Amniotic epithelial cell (primary cell): ENCODE measurements at regions not wholly inside any gene's neighbourhood (a gene's known extent, or its start where the extent isn't known, plus 50 kb on each side); places are given as distances from the start of the nearest gene placed in this dataset.
A peak's percentile ranks its signal among the peaks of the same experiment; 100 is the strongest.

Source experiments
- DNase-seq: peaks from one replicate; pipeline ENCODE4 v3.0.0-alpha.2; 2010; ENCODE audit warnings: low read depth

DNA sequence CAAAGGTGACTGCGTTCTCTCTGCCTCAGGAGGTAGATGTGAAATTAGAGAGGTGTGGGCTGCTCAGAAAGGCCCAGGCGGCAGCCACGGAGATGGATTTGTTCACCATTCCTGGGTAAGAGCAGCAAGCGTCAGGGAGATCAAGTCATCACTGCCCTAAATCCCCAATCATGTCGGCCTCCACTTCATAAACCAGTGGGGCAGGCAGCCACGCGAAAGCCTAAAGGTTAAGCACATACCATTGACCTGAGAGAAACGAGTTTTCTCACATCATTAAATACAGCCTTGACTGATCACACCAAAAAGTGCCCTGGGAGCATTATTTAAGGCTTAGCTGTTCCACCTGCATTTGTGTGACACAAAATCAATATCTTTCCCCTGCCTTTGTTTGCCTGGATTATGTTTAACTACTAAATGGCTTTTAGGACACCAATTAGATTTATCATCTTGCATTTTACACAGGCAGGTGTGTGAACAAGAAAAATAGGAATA, 50.7 kb upstream of the FOXB1 start:
- DNase-seq: no peak

DNA sequence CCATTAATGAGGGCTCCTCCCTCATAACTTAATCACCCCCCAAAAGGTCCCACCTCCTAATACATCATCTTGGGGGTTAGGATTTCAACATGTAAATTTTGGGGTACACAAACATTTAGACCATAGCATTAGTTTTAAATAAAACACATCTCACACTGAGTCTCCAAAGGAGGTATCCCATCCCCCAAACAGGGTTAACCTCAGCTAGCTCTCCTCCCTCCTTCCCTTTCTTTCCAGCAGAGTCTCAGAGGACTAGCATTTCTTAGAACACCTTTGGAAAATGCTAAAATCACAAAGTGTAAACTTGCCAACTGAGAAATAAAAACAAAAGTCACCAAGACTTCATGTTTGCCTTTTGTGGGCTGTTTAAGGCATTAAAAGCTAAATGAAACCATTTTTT, 51.2 kb upstream of the FOXB1 start:
- DNase-seq: no peak

DNA sequence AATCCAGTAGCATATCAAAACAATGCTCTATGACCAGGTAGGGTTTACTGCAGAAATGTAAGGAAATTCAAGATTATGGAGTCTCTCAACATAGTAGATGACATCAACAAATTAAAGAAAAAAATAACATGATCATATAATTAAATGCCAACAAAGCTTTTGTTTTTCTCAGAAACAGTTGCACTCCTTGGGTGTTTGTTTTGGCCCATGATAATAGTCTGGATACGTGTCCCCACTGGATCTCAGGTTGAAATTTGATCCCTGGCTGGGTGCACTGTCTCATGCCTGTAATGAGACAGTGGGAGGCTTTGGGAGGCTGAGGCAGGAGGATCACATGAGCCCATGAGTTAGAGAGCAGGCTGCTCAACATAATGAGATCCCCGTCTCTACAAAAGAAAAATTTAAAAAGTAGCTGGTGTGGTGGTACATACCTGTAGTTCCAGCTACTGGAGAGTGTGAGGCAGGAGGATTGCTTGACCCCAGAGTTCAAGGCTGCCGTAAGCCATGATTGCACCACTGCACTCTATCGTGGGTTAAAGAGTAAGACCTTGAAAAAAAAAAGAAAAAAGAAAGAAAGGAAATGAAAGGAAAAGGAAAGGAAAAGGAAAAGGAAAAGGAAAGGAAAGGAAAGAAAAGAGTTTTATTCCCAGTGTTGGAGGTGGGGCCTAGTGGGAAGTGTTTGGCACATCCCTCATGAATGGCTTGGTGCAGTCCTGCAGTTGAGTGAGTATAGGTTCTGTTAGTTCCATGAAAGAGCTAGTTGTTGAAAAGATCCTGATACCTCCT, 53.3 kb upstream of the FOXB1 start:
- no peak for DNase-seq

DNA sequence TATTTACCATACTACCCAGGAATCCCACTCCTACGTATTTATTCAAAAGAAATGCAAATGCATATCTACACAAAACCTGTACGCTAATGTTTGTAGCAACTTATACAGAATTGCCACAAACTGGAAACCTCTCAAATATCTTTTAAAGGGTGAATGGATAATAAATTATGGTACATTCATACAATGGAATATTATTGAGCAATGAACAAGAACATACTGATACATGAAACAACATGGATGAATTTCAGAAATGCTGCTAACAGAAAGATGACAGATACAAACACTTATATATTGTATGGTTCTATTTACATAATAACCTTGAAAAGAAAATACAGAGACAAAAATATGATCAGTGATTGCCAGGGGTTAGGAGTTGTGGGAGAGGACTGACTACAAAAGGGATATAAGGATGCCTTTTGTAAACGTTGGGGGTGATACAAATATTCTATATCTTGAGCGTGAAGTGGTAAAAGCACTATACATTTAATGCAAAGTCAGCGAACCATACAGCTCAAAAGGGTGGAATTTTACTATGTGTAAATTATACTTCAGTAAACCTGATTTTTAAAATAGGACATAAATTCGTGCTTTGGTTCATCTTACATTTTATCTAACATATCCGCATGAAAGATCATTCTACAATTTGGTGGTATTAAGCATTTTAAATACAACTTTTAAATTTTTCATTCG, 55.0 kb upstream of the FOXB1 start:
- no peak for DNase-seq

DNA sequence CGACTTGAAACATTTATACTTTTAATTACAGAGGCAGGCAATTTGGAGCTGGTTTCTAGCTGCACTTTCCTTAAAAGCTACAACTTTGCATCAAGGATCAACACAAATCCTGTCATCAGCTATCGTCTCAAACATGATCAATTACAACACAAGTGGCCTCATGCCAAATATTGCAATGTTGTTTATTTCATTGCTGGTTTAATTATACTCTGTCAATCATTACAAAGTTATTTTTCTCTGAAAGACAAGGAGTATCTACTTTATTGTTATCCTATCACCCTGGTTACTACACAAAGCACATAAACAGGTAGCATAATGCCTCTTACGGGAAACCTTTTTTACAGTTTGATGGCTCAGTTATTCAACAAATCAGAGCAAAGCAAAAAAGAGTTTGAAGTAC, 58.0 kb upstream of the FOXB1 start:
- no peak for DNase-seq

DNA sequence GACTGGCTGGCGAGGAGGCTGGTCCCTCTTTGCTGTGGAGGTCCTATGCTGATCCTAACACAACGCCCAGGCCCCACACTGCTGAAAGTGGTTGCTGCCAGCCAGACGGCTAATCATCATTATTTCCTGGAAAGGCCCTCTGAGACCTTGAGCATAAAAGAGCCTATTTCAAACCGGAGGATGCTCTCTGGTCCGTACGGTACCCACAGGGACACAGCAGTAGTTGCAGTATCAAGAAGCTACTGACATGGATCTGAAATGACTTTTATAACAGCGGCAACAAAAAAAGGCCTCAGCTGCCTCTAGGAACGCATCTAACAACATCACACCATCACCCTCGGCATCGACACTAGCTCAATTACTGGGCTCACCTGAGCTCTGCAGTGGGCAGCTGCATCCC, 59.1 kb upstream of the FOXB1 start:
- no peak for DNase-seq

DNA sequence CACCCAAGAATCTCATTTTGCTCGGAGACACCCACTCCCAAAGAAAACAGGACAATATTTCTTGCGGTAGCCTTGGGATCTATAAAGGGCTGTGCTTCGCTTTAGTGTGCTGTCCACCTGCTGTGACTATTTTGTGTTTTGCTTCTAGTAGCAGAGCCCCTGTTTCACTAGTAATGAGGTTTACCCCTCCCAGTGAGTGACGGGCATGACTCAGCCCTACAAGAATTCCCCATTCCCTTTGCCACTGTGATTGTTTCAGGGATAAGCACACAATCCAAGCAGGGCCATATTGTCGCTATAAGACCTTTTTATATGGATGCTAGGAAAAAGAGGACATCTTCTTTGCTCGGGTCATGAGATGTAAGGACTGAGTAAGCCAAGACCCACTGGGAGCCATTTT, 62.5 kb upstream of the FOXB1 start:
- DNase-seq: no peak

DNA sequence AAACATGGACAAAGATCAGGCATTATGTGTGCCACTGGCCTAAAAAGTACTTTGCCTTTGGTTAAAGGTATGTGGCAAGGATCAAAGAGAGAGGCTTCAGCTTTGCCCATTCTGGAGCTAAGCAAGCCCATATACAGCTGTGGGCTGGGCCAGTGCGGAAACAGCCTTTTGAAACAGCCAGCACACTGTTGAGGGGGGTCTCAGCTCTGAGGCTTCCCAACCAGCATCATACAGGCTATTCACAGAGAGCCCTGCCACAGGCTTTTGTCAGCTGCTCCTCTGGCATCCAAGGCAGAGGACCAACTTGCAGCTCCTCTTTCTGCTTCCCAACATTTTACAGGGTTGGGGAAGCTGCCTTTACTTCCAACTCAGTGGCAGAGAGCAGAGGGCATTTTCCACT, 63.2 kb upstream of the FOXB1 start:
- DNase-seq: no peak

DNA sequence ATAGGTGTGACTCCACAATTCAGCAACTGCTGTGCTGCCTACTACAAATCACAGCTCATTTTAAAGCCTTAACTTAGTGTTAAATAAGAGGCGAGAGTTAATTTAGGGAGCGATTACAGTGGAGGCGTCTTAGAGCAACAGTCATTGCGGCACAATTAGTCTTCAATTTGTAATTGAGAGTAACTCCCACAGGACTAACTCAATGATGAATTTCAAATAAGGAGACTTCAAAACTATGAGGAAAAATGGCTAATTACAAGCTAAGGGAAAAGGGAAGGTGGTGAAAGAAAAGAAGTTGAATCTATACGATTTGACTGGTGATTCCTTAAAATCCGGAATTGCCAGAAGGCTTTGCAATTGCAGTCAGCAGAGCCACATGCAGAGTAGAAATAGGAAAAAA, 63.7 kb upstream of the FOXB1 start:
- no peak for DNase-seq

DNA sequence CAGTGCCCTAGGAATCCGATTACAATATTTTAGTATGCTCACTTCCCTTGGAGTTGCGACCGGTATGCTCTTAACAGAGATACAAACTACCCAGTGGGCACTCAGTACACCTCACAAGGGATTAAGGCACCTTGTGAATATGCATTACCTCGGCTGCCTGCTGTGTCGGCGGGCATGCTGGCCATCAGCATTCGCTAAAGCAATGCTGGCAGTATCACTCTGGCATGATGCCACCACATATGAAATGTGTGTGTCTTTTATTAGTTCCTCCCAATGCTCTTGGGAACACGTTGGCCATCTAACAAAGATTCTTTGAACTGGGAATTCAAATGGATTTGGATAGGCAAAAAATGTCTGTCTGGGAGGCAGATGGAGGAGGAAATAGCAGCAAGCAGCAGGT, 67.4 kb upstream of the FOXB1 start:
- DNase-seq: no peak

DNA sequence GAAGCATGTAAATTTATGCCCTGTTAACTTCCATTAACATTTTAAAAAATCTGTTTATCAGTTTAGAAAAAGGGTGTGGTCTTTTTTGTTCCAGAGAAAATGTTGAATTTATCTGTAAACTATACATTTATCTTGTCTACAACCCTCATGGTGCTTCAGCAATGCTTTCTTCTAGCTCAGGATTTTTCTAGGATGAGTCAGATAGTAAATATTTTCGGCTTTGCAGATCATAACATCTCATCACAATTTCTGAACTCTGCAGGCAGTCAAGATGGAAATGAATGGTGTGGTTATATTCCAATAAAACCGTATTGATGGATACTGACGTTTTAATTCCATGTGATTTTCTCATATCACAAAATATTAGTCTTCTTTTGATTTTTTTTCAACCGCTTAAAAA, 70.5 kb upstream of the FOXB1 start:
- DNase-seq: peak; percentile 23

DNA sequence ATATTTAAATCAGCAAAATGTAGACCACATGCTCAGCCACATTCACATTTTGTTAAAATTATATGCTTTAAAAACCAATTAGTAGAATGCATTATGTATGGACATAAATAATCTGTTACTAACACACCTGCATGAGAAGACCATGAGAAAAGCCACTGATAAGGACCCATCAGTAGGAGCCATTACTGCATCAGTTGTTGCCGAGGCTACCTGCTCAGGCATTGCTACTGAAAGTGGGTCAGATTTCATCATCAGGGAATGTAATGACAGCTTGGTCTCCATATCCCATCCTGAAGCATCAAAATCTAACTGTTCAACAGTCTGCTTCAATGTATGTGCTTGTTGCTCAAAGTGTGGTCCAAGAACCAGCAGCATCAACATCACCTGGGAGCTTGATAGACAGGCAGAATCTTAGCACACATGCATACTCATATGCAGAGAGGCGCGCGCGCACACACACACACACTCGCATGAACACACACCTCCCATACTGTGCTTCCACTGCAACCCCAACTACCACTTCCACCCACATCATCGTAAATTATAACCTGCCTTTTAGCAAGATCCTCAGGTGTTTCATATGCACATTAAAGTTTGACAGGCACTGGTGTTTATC, 72.4 kb upstream of the FOXB1 start:
- no peak for DNase-seq

DNA sequence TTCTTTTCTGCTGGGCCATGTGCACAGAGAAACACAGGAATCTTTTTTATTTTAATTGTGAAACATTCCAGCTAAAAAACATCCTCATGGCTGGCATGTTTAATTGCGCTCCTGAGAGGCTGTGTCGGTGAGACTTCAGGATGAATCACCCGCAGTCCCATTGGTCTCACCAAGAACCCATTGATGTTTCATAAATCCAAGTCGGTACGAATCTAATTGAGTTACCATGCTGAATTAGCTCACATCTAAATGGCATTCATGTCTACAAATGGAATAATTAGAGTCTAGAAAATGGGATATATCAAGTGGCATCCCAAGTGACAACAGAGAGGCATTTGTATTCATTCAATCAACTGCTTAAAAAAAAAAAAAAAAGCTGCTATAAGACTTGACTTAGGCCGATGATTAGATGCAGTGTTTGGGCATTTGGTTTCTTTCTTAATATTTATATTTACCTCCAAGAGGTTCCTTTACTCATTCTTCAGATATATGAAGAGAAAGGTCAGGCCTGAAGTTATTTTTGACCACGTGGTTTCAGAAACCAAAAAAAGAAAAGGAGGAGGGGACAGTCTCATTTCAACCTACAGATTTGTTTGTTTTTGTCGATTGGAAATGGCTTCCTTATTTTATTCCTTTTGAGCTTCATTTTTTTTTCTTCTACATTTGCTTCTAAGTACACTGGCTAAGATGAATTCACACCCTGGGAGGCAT, 79.1 kb upstream of the FOXB1 start:
- no peak for DNase-seq

DNA sequence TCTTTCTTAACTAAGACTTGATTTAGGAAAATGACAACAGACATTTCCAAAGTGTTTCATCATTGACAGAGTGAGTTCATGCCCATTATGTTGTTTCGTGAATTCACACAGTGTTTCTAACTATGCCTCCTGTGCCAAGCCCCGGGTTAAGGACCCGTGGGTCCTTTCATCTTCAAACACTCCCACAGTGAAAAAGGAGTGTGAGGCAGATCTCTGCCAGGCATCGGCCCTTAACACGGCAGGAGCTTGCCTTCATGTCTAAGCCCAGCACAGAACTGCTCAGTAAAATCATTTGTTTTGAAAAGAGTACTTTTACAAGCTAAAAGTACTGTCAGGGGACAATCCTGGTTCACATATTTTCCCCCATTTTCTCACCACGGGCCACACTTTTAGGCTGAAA, 80.0 kb upstream of the FOXB1 start:
- no peak for DNase-seq

DNA sequence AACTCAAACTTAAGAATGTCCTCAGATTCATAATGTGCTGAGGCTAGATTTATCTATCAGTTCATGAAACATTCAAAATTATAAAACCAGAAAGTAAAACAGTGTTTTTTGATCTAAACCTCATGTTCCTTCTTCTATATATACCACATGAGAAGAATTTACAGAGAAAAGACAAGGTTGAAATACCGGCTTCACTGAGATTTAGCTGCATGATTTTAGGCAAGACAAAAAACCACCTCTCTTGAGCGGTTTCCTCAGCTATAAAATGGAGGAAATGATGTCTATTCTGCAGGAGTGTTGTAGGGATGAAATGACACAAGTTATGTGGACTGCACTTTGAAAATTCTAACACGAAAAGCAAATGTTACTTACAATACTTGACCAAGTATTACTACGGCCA, 80.6 kb upstream of the FOXB1 start:
- no peak for DNase-seq

DNA sequence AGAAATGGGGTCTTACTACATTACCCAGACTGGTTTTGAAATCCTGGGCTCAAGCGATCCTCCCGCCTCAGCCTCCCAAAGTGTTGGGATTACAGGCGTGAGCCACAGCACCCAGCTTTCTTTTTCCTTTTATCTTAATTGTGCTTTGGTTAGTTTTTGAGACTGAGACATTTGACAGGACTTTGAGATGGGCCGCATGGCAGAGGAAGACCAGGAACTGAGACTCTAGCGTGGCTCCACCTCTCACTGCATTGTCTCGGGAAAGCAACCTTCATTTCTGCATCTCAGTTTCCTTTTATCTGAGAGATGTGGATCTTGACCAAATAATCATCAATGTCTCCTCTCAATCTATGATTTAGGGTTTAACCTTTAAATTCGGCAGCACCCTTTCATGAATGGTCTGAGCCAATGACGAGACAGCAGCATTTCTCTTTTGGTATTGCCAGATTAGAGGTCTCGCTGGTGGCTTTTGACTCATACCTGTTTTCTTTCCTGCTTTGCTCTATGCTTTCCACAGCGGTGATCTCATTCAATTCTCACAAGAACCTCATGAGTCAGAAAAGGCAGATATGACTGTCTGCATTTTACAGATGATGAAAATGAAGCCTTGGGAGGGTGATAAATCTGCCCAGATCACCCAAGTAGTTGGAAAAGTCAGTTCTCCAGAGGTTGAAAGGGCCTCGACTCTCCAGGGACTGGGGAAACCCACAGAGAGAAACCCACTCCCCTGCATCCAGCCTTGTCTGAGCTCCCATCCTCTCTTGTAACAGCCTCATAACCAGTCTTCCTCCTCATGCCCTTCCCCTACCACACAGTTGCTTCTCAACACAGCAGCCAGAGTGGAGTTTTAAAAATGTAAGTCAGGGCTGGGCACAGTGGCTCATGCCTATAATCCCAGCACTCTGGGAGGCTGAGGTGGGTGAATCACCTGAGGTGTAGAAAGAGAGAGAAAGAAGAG, 84.8 kb upstream of the FOXB1 start:
- DNase-seq: peak; percentile 89

DNA sequence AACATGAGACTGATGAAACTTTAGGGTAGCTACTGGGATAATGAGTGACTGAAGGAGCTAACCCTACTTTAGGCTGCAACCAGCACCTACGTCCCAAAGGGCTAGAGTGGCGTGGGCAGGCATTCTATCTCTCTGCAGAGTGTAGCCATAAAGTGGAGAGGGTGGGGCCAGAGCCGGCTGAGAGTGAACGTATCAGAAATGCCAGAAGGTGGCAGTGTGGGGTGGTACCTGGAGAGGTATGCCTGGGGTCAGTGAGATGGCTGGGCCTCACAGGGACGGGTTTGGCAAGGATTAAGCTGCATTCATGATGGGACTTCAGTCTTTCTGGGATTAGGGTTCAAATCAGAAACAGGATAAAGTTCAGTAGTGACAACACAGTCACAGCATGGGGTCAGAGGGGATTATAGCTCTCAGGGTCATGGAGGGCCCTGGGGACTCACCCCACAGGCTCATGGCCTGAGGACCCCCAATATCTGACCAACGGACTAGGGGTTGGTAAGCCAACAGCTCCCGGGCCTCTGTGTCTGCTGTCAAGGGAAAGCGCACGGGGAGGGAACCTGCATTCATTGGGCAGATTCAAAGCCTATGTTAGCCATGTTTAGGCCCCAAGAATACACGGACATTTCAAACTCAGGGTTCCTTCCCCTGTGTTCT, 86.5 kb upstream of the FOXB1 start:
- peak; percentile 35 for DNase-seq

DNA sequence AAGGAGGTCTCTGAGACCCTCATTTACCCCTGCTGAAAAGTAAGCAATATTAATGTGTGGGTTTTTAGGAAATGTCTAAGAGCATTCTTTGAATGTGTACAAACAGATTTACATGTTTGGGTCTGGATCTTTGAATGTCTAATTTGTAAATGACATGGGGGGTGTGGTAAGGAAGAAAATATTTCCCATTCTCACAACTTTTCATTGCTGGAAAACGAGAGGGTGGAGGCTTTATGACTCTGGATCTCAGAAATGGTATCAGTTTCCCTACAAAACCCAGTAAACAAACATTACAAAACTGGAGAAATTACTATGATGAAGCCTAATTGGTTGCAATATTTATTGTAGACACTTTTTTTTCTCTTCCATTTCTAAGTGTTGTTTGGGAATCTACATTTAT, 98.1 kb upstream of the FOXB1 start:
- no peak for DNase-seq

DNA sequence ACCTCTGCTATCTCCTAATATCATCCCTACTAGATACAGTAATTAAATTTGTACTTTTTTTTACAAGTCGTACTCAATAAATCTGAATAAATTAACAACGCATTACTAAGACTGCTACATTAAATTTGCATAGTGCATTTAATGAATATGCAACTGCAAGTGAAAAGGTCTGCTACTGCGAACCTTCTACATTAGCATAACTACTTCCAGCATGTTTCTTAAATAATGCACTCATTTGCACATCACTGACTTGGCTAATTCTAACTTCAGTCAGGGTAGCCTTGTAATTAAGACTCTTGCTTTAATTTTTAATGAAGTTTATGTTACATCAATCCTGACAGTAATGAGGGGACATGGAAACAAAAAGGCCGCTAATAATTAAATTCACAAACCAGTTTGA, 98.9 kb upstream of the FOXB1 start:
- no peak for DNase-seq

DNA sequence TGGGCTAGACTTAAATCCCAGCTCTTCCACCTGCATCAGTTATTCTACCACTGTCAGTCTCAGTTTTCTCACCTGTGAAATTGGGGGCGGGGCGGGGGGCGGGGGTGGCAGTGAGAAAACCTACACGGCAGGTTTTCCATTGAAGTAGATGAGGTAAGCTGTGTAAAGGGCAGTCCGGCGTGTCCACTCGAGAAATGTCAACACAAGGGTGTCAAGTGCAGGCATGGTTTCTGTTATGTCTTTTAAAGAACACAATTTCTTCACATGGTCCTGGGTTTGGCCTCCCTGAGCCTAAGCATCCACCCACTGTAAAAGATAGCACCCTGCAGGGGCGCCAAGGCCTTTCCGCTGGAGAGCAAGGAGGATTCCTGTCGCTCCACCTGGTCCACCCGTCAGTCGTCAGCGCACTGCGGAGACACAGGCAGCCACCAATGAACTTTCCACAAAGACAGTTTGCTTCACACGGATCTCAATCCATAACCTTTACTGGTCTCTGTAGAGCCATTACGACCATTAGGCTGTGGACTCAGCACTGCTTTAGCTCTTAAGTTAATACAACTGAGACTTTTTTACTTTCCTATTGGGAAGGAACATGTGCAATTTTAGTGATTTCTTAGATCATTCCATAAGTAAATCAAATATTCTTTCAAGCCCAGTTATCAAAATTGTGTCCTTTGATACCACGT, 99.5 kb upstream of the FOXB1 start:
- no peak for DNase-seq
